ENCODE measurements at regions not wholly inside any gene's neighbourhood (a gene's known extent, or its start where the extent isn't known, plus 50 kb on each side); places are given as distances from the start of the nearest gene placed in this dataset.

DNA sequence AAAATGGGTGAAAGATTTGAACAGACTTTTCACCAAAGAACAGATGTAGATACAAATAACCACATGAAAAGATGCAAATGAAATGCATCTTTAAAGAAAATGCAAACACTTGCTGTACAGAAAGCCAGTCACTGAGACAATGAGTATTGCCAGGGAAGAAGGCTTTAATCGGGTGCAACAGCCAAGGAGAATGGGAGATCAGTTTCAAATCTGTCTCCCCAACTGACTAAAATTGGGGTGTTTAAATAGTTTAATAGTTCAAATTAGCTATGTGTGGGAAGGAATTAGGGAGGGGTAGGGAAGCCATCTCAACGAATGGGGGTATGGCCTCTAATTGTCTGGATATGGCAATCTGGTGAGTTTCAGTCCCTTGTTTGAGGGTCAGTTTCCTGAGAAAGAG, 295.4 kb downstream of the PTTG2 start:
- H3K4me1 ChIP-seq = no peaks in the 10 kb centered on the region
- H3K27ac ChIP-seq = no peak overlapping the region
- TF ChIP-seq, protein P1, sequence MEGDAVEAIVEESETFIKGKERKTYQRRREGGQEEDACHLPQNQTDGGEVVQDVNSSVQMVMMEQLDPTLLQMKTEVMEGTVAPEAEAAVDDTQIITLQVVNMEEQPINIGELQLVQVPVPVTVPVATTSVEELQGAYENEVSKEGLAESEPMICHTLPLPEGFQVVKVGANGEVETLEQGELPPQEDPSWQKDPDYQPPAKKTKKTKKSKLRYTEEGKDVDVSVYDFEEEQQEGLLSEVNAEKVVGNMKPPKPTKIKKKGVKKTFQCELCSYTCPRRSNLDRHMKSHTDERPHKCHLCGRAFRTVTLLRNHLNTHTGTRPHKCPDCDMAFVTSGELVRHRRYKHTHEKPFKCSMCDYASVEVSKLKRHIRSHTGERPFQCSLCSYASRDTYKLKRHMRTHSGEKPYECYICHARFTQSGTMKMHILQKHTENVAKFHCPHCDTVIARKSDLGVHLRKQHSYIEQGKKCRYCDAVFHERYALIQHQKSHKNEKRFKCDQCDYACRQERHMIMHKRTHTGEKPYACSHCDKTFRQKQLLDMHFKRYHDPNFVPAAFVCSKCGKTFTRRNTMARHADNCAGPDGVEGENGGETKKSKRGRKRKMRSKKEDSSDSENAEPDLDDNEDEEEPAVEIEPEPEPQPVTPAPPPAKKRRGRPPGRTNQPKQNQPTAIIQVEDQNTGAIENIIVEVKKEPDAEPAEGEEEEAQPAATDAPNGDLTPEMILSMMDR (IDR thresholded peaks at IDR 0.05) = no peak
- intact Hi-C loops (cut with DNase I) = no loop called here
- H3K27me3 ChIP-seq = no peaks in the 10 kb centered on the region
- no peaks in the 10 kb centered on the region for H3K36me3 ChIP-seq
- no peak for DNase-seq
- H3K9ac ChIP-seq (ENCODE audit: low read depth in 2 of 2, low read length in 2 of 2) = no peak overlapping the region
- H3K4me3 ChIP-seq = no peak overlapping the region
- no peaks in the 10 kb centered on the region for H3K9me3 ChIP-seq

- H3K4me3 ChIP-seq = no peak overlapping the region
- H3K4me1 ChIP-seq = no peaks in the 10 kb centered on the region
- no peaks in the 10 kb centered on the region for H3K9me3 ChIP-seq
- DNase-seq = peak; percentile 37
- no peak overlapping the region for H3K27ac ChIP-seq
- no peaks in the 10 kb centered on the region for H3K36me3 ChIP-seq
- no peaks in the 10 kb centered on the region for H3K27me3 ChIP-seq
- no peak overlapping the region for H3K9ac ChIP-seq (ENCODE audit: low read depth in 2 of 2, low read length in 2 of 2)
- intact Hi-C loops (cut with DNase I) = no loop called here
- TF ChIP-seq, protein P1 (IDR thresholded peaks at IDR 0.05) = no peak
Measured at GRCh38 chr4:38266616-38267015, 306.4 kb downstream of the PTTG2 start.

- intact Hi-C loops (cut with DNase I) = no loop called here
- no peaks in the 10 kb centered on the region for H3K36me3 ChIP-seq
- no peak overlapping the region for H3K4me3 ChIP-seq
- no peak overlapping the region for H3K27ac ChIP-seq
- DNase-seq = no peak
- H3K4me1 ChIP-seq = no peaks in the 10 kb centered on the region
- TF ChIP-seq, protein P1 (IDR thresholded peaks at IDR 0.05) = no peak
- H3K27me3 ChIP-seq = no peaks in the 10 kb centered on the region
- no peak overlapping the region for H3K9ac ChIP-seq (ENCODE audit: low read depth in 2 of 2, low read length in 2 of 2)
- H3K9me3 ChIP-seq = no peaks in the 10 kb centered on the region
Measured at GRCh38 chr4:38268108-38268820, 308.1 kb downstream of the PTTG2 start.

- TF ChIP-seq, protein P1 (IDR thresholded peaks at IDR 0.05) = no peak
- no peak for DNase-seq
- Histone ChIP-seq H3K27me3 (no peaks in the 10 kb centered on the region), H3K27ac (no peak overlapping the region), H3K9me3 (no peaks in the 10 kb centered on the region), H3K4me3 (no peak overlapping the region), H3K4me1 (no peaks in the 10 kb centered on the region), H3K9ac (ENCODE audit: low read depth in 2 of 2, low read length in 2 of 2) (no peak overlapping the region), H3K36me3 (no peaks in the 10 kb centered on the region)
- intact Hi-C loops (cut with DNase I) = no loop called here
Measured at GRCh38 chr4:38268837-38269236, 308.6 kb downstream of the PTTG2 start.

- no peaks in the 10 kb centered on the region for H3K4me1 ChIP-seq
- H3K27me3 ChIP-seq = no peaks in the 10 kb centered on the region
- H3K27ac ChIP-seq = no peak overlapping the region
- no peaks in the 10 kb centered on the region for H3K9me3 ChIP-seq
- no peaks in the 10 kb centered on the region for H3K36me3 ChIP-seq
- peak; percentile 45 for DNase-seq
- intact Hi-C loops (cut with DNase I) = loop anchor here (5.0 kb wide), 1 partner anchor 36 kb away; no protein-coding TSS in a partner anchor
- no peak overlapping the region for H3K4me3 ChIP-seq
- TF ChIP-seq, protein P1 (IDR thresholded peaks at IDR 0.05) = no peak
- H3K9ac ChIP-seq (ENCODE audit: low read depth in 2 of 2, low read length in 2 of 2) = no peak overlapping the region
Measured at GRCh38 chr4:38273407-38273806, 313.2 kb downstream of the PTTG2 start.

All from colonic mucosa (tissue), 4 donors.